Heart left ventricle (tissue), 16 donors: ENCODE measurements at regions not wholly inside any gene's neighbourhood (a gene's known extent, or its start where the extent isn't known, plus 50 kb on each side); places are given as distances from the start of the nearest gene placed in this dataset.

Source experiments
- ATAC-seq, 4 donors: fragments of 200-7000 bp; cut with Tn5 transposase; one replicate each; pipeline ENCODE4 v1.9.1; 2020 to 2022; ENCODE audit warnings: moderate library complexity in 4 of 4, mild to moderate bottlenecking in 3 of 4, moderate number of reproducible peaks in 1 of 4
- DNase-seq, 5 donors: peaks; one replicate each; pipeline ENCODE4 v3.0.0-alpha.2; 2020
- H3K27ac ChIP-seq, 12 donors: fragments of 200-600 bp; sonication (generic) in 4 of 12; one replicate each; pipeline versions ENCODE4 v1.5.0 to v1.8.0; 2016 to 2022; ENCODE audit warnings: mild to moderate bottlenecking in 2 of 12
- H3K27me3 ChIP-seq, 9 donors: fragments of 200-600 bp; sonication (generic) in 2 of 9; one replicate each; pipeline versions ENCODE4 v1.5.1 to v1.8.0; 2016 to 2022; ENCODE audit warnings: mild to moderate bottlenecking in 3 of 9
- H3K36me3 ChIP-seq, 9 donors: fragments of 200-600 bp; sonication (generic) in 2 of 9; one replicate each; pipeline versions ENCODE4 v1.5.0 to v1.8.0; 2018 to 2022; ENCODE audit warnings: mild to moderate bottlenecking in 2 of 9
- H3K4me1 ChIP-seq, 12 donors: fragments of 200-600 bp; sonication (generic) in 4 of 12; one replicate each; pipeline versions ENCODE4 v1.5.0 to v1.8.0; 2016 to 2022; ENCODE audit warnings: mild to moderate bottlenecking in 3 of 12
- H3K4me3 ChIP-seq, 12 donors: fragments of 200-600 bp; sonication (generic) in 4 of 12; one replicate each; pipeline versions ENCODE4 v1.5.0 to v1.8.0; 2017 to 2022; ENCODE audit warnings: mild to moderate bottlenecking in 9 of 12, moderate library complexity in 4 of 12
- H3K9me3 ChIP-seq, 12 donors: fragments of 200-600 bp; sonication (generic) in 4 of 12; one replicate each; pipeline versions ENCODE4 v1.5.0 to v1.8.0; 2016 to 2022; ENCODE audit warnings: mild to moderate bottlenecking in 1 of 12
- CTCF ChIP-seq, 12 donors: fragments of 200-600 bp; sonication (generic) in 4 of 12; IDR thresholded peaks; one replicate each; pipeline versions ENCODE4 v1.5.0 to v1.8.0; 2018 to 2022; ENCODE audit warnings: antibody characterized with exemption in 12 of 12, mild to moderate bottlenecking in 5 of 12
- POLR2A ChIP-seq, 2 donors: fragments of 450-650 bp; IDR thresholded peaks; one replicate each; pipeline ENCODE4 v1.6.1; 2017; ENCODE audit warnings: antibody characterized with exemption in 2 of 2, mild to moderate bottlenecking in 2 of 2, moderate library complexity in 2 of 2
- WGBS, 4 donors: extraction: QIAGEN DNeasy Blood & Tissue Kit in 2 of 4; methylation state at CpG; one replicate each; pipeline versions ENCODE4 v1.1.5 to v1.1.7; 2013 to 2018; 5-methylcytosine and 5-hydroxymethylcytosine counted together
- intact Hi-C, 10 donors: fragments of 100-400 bp; cut with DNase I; formaldehyde crosslinking; loops; one replicate each; pipeline versions ENCODE4 v1.11.1 to v1.14.2; 2022
- donor health status: ischemic (EF 13 %, LVEDD 7.1; RV severe dilation, severe dysfunction).
- donor health status: healthy with polysubstance abuse.
- donor health status: DM: no; HTN: yes; CAD: no.
- donor health status: DM: no; HTN: no; CAD: no.
- donor health status: ischemic (EF 25% LVEDD 6.9; RV normal size, moderate dysfunction).
- donor health status: ischemic (EF 25% LVEDD 5.7; RV mildly dilated, moderate dysfunction).
- donor health status: healthy.
- donor health status: DM: yes; HTN: yes; CAD: no.
- donor health status: ischemic (EF 35%, LVEDD 5.7; RV mildly dilated, moderate dysfunction).
- donor health status: nonischemic (EF 11% LVEDD 7.7; RV severe dilation, severe dysfunction).
- donor health status: DM: yes; HTN: yes; CAD: no.
- donor health status: PGD.
- donor health status: ischemic (EF 29% LVEDD 5.4; RV normal size, mild dysfunction).
- donor health status: nonischemic (EF 23%, LVEDD 6.1; RV moderate dilation, normal function).

DNA sequence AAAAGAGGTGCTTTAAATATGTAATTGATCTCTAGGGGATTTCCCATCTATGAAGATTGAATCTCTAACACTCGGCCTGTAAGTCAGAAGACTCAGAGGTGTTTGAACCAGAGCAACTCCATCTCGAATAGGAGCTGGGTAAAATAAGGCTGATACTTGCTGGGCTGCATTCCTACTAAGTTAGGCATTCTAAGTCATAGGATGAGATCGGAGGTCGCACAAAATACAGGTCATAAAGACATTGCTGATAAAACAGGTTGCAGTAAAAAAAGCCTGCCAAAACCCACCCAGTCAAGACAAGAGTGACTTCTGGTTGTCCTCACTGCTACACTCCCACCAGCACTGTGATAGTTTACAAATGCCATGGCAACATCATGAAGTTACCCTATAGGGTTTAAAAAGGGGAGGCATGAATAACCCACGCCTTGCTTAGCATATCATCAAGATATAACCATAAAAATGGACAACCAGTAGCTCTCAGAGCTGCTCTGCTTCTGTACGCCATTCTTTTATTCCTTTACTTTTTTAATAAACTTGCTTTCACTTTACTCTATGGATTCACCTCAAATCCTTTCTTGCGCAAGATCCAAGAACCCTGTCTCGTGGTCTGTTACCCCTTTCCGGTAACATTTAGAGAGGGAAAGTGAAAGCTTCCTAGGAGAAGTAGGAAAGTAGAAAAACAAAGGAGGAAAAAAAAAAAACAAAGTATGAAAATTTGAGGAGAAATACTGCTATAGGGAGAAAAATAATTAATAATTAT lies 129.7 kb upstream of the PHACTR1 start:
- no peak overlapping the region for H3K4me3 ChIP-seq
- 86 to 91% (median 90%) methylated on average over 9 of the region's 9 CpGs for WGBS, 4 donors
- TF ChIP-seq CTCF (IDR thresholded peaks at IDR 0.05) (no peak), POLR2A (IDR thresholded peaks at IDR 0.05) (no peak)
- H3K4me1 ChIP-seq = peaks cover 0 to 15% (median 4%) of the 10 kb centered on the region in 12 donors
- DNase-seq (no peak), ATAC-seq (no peak)
- H3K27ac ChIP-seq = no peak overlapping the region
- H3K36me3 ChIP-seq = no peaks in the 10 kb centered on the region
- intact Hi-C loops = loop anchor here in 2 of 10 donors (10.0 kb wide), 2 partner anchors 52 to 182 kb away; no protein-coding TSS in a partner anchor
- no peaks in the 10 kb centered on the region for H3K9me3 ChIP-seq
- H3K27me3 ChIP-seq = no peaks in the 10 kb centered on the region

- Histone ChIP-seq H3K27ac (no peak overlapping the region), H3K9me3 (no peaks in the 10 kb centered on the region), H3K4me3 (no peak overlapping the region), H3K36me3 (no peaks in the 10 kb centered on the region), H3K27me3 (no peaks in the 10 kb centered on the region), H3K4me1 (peaks cover 0 to 19% (median under 1%) of the 10 kb centered on the region in 12 donors)
- ATAC-seq = peak in 1 of 4 donors; percentile 18
- 85 to 94% (median 92%) methylated on average over 2 of the region's 2 CpGs for WGBS, 4 donors
- TF ChIP-seq CTCF (IDR thresholded peaks at IDR 0.05) (no peak), POLR2A (IDR thresholded peaks at IDR 0.05) (no peak)
- intact Hi-C loops = loop anchor here in 2 of 10 donors (10.0 kb wide), 2 partner anchors 186 to 986 kb away; no protein-coding TSS in a partner anchor
- DNase-seq = no peak
Measured at GRCh38 chr6:12590901-12591300, 125.7 kb upstream of the PHACTR1 start.

DNA sequence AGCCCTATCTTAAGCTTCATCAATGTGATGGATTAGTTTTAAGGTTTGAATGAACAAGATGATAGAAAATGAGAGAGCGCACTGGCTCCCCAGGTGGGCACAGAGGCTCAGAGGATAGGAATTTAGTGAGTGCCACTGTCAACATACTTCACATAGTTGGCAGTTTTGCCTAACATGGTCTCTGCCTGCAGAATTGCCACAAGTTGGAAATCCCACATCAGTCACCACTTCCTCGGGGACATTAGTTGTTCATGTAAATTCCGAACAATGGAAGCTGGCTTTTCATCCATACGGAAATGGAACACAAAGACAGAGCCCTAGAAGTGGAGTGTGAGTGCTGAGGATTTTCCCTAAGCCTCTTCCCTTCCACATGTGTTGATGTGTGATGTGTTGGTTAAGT lies 123.9 kb upstream of the PHACTR1 start:
- H3K9me3 ChIP-seq = no peaks in the 10 kb centered on the region
- no peaks in the 10 kb centered on the region for H3K27me3 ChIP-seq
- H3K27ac ChIP-seq = no peak overlapping the region
- no peak overlapping the region for H3K4me3 ChIP-seq
- DNase-seq (no peak), ATAC-seq (no peak)
- intact Hi-C loops = loop anchor here in 2 of 10 donors (10.0 kb wide), 2 partner anchors 188 to 988 kb away; no protein-coding TSS in a partner anchor
- no peaks in the 10 kb centered on the region for H3K36me3 ChIP-seq
- 81 to 85% (median 83%) methylated on average over 4 of the region's 4 CpGs for WGBS, 4 donors
- TF ChIP-seq CTCF (IDR thresholded peaks at IDR 0.05) = no peak
- no peak for TF ChIP-seq POLR2A (IDR thresholded peaks at IDR 0.05)
- peaks cover 0 to 26% (median 0%) of the 10 kb centered on the region in 12 donors for H3K4me1 ChIP-seq

DNA sequence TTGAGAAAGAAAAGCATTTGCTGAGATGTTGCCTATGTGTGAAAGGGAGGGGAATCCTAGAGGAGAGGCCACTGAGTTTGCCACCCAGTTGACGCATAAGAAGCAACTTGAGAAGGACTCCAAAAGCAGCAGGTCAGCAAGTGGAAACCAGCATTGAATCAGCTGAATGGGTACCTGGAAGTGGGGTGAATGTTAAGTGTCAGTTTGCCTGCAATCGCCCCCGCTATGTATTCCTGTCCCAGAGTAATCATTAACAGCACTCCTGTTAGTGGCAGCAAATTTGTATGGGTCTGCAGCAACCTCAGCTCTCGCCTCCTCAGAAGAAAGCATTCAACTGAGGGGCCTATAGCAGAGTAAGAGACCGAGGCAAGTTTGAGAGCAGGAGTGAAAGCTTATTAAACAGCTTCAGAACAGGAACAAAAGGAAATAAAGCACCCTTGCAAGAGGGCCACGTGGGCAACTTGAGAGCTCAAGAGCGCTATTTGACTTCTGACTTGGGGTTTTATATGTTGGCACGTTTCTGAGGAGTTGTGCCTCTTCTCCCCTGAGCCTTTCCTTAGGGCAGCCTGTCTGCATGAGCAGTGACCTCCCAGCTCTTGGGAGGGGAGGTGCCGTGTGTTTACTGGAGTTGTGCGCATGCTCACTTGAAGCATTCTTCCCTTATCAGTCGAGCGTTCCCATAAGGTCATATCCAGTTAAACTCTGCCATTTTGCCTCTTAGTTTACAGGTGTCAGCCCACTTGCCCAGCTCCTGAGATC lies 122.6 kb upstream of the PHACTR1 start:
- Histone ChIP-seq H3K27ac (peak overlapping the region in 1 of 12 donors; percentile 45), H3K27me3 (no peaks in the 10 kb centered on the region), H3K36me3 (no peaks in the 10 kb centered on the region), H3K4me3 (no peak overlapping the region), H3K4me1 (peaks cover 0 to 26% (median 0%) of the 10 kb centered on the region in 12 donors), H3K9me3 (no peaks in the 10 kb centered on the region)
- no peak for TF ChIP-seq CTCF (IDR thresholded peaks at IDR 0.05)
- no peak for TF ChIP-seq POLR2A (IDR thresholded peaks at IDR 0.05)
- ATAC-seq (no peak), DNase-seq (no peak)
- 82 to 87% (median 84%) methylated on average over 12 of the region's 12 CpGs for WGBS, 4 donors
- intact Hi-C loops = loop anchor here in 2 of 10 donors (10.0 kb wide), 2 partner anchors 189 to 989 kb away; no protein-coding TSS in a partner anchor
